ENCODE measurements at regions not wholly inside any gene's neighbourhood (a gene's known extent, or its start where the extent isn't known, plus 50 kb on each side); places are given as distances from the start of the nearest gene placed in this dataset.

DNA sequence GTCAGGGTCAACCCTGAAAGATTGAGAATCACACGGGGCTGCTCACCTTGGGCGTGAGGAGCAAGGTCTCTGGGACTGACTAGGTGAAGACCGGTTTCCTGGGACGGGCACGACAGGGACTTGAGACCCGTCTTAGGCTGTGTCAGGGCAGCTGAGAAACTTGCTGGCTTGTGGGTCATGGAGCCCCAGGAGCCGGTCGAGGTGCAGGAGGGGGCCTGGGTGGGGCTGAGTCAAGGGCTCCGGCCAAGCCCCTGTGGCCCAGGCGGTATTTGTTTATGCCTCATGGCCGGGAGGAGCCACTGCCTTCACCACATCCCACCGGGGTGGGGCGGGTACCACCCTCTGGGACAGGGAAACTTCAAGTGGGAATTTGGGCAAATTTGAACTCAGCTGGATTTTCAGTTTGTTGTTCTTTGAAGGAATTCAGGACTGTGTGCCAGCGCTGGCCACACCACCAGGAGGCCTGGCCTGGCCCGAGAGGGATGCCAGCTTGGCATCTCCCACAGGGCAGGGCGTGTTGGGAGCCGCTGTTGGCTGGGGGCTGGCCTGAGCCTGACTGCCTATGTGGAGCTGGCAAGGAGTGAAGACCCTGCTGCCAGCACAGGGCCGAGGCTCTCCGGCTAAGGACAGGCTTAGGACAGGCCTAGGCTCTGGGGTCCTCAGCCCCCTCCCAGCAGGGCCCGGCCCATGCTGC is 116.1 kb downstream of the METRNL start:
- no peak overlapping the region; the same call in 1 of the 2 replicates for H4K8ac ChIP-seq (ENCODE audit: extremely low read depth, insufficient read depth, low read length)
- no peak overlapping the region for H4K5ac ChIP-seq (ENCODE audit: insufficient read length, low read depth, low read length)
- no peaks in the 10 kb centered on the region for H4K20me1 ChIP-seq (replicated peaks in 1 of 2; ENCODE audit: control insufficient read depth in 1 of 2, insufficient read depth in 2 of 2, low read length in 2 of 2)
- H3K79me2 ChIP-seq (ENCODE audit: control insufficient read depth in 1 of 2, insufficient read depth in 2 of 2, low read length in 2 of 2): no peaks in the 10 kb centered on the region
- no peak overlapping the region for H2AFZ ChIP-seq (ENCODE audit: low read length)
- H3K4me3 ChIP-seq (ENCODE audit: extremely low read depth in 1 of 4, insufficient read depth in 2 of 4, low read depth in 3 of 4, low read length in 4 of 4): no peak overlapping the region
- WGBS, 2 experiments (ENCODE audit: extremely low coverage in 1 of 2, insufficient coverage in 1 of 2, insufficient read length in 1 of 2, insufficient replicate concordance in 2 of 2, low coverage in 1 of 2, low lambda C conversion rate in 2 of 2, missing lambda C conversion rate in 1 of 2): 86% methylated on average over 16 of the region's 20 CpGs; no CpG with 5 or more reads in 1 of the 2 experiments
- no peaks in the 10 kb centered on the region for H3K79me1 ChIP-seq (ENCODE audit: low read depth, low read length)
- H4K91ac ChIP-seq (replicated peaks; ENCODE audit: insufficient read length, low read length): no peak overlapping the region
- no peak overlapping the region for H3K14ac ChIP-seq (ENCODE audit: insufficient read length)
- H3K27me3 ChIP-seq (replicated peaks in 1 of 4; ENCODE audit: control insufficient read depth in 3 of 4, extremely low read depth in 1 of 4, insufficient read depth in 3 of 4, low read length in 3 of 4): no peaks in the 10 kb centered on the region
- no peak overlapping the region for H3K56ac ChIP-seq (replicated peaks; ENCODE audit: insufficient read length, low read depth, low read length)
- H2BK15ac ChIP-seq (ENCODE audit: low read length): no peak overlapping the region
- no peaks in the 10 kb centered on the region for H3K36me3 ChIP-seq (ENCODE audit: control insufficient read depth in 2 of 4, insufficient read depth in 4 of 4, low read length in 3 of 4)
- H3K27ac ChIP-seq (ENCODE audit: low read depth, low read length): no peak overlapping the region
- H2BK120ac ChIP-seq (replicated peaks; ENCODE audit: low read depth, low read length): no peak overlapping the region
- ChIA-PET CTCF (ENCODE audit: partially characterized antibody) (no interaction called here), POLR2A (ENCODE audit: partially characterized antibody) (no interaction called here)
- FAIRE-seq: no peak
- no peak overlapping the region for H3K4ac ChIP-seq (replicated peaks; ENCODE audit: insufficient read length, low read depth, low read length)
- H2BK12ac ChIP-seq (ENCODE audit: low read depth, low read length): no peak overlapping the region
- H3K4me1 ChIP-seq (replicated peaks in 1 of 4; ENCODE audit: control insufficient read depth in 3 of 4, insufficient read depth in 4 of 4, low read length in 3 of 4): no peaks in the 10 kb centered on the region
- H2BK5ac ChIP-seq (ENCODE audit: low read depth, low read length): no peak overlapping the region
- H3K18ac ChIP-seq (ENCODE audit: extremely low read depth, low read length): no peak overlapping the region
- no peak overlapping the region for H3K4me2 ChIP-seq (ENCODE audit: insufficient read depth in 1 of 2, low read depth in 2 of 2, low read length in 2 of 2)
- H3K23ac ChIP-seq (ENCODE audit: insufficient read length): no peak overlapping the region
- H3K9me3 ChIP-seq (ENCODE audit: insufficient read depth in 2 of 2, low read depth in 1 of 2, low read length in 1 of 2): peaks cover 71 to 90% of the 10 kb centered on the region in 2 experiments
- H2BK20ac ChIP-seq (ENCODE audit: low read length): no peak overlapping the region
- no peak overlapping the region for H3K9ac ChIP-seq (replicated peaks in 1 of 4; ENCODE audit: extremely low read depth in 1 of 4, low read depth in 3 of 4, low read length in 3 of 4)
- no peaks in the 10 kb centered on the region for H3K23me2 ChIP-seq (ENCODE audit: low read depth, low read length)
- H2AK5ac ChIP-seq (ENCODE audit: low read depth, low read length): no peak overlapping the region
- DNase-seq (ENCODE audit: low read depth in 1 of 2, low spot score in 2 of 2): no peak
- TF ChIP-seq TAF1 (IDR thresholded peaks at IDR 0.05; ENCODE audit: low read depth, low read length) (no peak), KDM1A (IDR thresholded peaks at IDR 0.05; ENCODE audit: borderline replicate concordance, low read length) (no peak), SAP30 (IDR thresholded peaks at IDR 0.05; ENCODE audit: insufficient read depth, insufficient replicate concordance, low read length) (no peak), CHD2 (IDR thresholded peaks at IDR 0.05; ENCODE audit: low read length) (no peak), TBP (IDR thresholded peaks at IDR 0.05; ENCODE audit: low read depth, low read length) (no peak), RXRA (IDR thresholded peaks at IDR 0.05; ENCODE audit: insufficient read depth, low read depth, low read length) (no peak), KDM5A (IDR thresholded peaks at IDR 0.05; ENCODE audit: low read length) (no peak), HDAC2 (IDR thresholded peaks at IDR 0.05; ENCODE audit: borderline replicate concordance in 1 of 2, low read depth in 2 of 2, low read length in 2 of 2) (no peak), GTF2F1 (IDR thresholded peaks at IDR 0.05; ENCODE audit: borderline replicate concordance, low read depth, low read length) (no peak), TCF12 (IDR thresholded peaks at IDR 0.05; ENCODE audit: low read depth, low read length) (no peak)
- TF ChIP-seq, protein P1, sequence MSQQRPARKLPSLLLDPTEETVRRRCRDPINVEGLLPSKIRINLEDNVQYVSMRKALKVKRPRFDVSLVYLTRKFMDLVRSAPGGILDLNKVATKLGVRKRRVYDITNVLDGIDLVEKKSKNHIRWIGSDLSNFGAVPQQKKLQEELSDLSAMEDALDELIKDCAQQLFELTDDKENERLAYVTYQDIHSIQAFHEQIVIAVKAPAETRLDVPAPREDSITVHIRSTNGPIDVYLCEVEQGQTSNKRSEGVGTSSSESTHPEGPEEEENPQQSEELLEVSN (IDR thresholded peaks at IDR 0.05): no peak
- TF ChIP-seq, protein P2, sequence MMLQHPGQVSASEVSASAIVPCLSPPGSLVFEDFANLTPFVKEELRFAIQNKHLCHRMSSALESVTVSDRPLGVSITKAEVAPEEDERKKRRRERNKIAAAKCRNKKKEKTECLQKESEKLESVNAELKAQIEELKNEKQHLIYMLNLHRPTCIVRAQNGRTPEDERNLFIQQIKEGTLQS (IDR thresholded peaks at IDR 0.05; ENCODE audit: insufficient read depth, low read depth, low read length): no peak
